GM18502 (cell line): ENCODE measurements at regions not wholly inside any gene's neighbourhood (a gene's known extent, or its start where the extent isn't known, plus 50 kb on each side); places are given as distances from the start of the nearest gene placed in this dataset.
"Not testable (repeated sequence)": the region's sequence is repeated elsewhere in the genome, so short reads cannot be mapped to it uniquely, and the experiment has no call there.

Experiments used
- ATAC-seq: cut with Tn5 transposase; IDR thresholded peaks from one replicate; pipeline ENCODE4 v1.9.1; 2021; ENCODE audit warnings: mild to moderate bottlenecking; ENCODE audit not compliant: unreplicated experiment, poor library complexity

DNA sequence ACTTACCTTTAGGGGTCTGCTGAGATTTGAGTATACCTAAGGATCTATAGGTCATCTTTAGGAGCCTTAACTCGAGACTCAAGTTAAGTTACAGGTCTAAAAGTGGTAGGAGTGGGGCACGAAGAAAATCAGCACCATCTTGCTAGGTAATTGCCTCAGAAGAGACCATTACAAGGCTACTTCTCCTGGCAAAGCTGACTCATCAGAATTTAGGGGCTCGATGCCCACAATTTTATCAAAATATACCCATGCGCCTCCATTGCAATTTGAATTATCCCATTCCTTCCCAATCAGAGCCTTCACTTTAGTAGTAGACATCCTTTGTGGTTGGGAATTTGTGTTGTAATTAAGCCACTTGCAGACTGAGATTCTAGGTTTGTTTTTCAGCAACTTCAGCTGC is 1994.3 kb downstream of the MRPL39 start:
- ATAC-seq = no peak

DNA sequence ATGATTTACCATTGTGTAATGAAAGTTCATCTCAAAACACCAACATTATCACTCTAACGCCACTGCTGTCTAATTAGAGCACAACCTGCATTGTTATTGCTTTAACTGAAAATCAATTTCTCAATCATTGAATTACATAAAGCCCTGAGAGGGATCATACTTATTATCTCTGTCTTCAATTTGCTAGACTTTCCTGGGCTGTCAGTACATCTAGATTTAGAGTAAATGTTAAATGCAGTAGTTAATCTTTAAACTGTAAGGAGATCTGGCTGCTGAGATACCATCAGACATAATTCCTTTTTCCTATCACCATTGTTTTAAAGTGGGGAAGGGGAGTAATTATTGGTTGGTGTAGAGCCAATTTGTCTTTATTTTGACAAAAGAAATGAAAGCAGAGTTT is 1995.1 kb downstream of the MRPL39 start:
- no peak for ATAC-seq

DNA sequence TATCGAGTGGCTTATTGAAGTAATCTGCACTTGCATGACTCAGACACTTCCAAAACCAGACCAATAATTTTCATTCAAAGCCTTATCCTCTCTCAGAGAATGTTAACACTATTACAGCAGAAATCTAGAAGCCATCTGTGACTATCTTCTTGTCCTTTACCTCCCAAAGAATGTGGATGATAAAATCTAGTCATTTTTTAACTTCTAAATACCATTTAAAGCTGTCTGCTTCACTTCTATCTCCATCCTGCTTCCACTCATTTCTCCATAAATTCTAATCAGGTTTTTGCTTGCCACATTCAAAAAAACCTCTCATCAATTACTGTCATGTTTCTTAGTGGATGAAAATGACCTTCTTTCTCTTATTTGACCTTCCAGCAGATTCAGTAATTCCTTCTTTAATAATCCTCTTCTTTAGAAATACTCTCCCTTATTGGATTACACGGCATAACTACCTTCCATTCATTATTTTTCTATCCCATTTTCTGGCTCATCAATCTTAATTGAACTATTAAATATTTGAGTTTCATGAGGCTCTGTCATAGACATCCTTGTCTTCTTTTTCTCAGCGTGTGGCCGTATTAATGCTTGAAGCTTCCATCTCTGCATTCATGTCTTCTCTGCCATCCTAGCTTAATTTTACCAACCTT is 1999.4 kb downstream of the MRPL39 start:
- no peak for ATAC-seq

- ATAC-seq = no peak
These were observed 2005.7 kb downstream of the MRPL39 start for GRCh38 chr21:23601549-23601948.

DNA sequence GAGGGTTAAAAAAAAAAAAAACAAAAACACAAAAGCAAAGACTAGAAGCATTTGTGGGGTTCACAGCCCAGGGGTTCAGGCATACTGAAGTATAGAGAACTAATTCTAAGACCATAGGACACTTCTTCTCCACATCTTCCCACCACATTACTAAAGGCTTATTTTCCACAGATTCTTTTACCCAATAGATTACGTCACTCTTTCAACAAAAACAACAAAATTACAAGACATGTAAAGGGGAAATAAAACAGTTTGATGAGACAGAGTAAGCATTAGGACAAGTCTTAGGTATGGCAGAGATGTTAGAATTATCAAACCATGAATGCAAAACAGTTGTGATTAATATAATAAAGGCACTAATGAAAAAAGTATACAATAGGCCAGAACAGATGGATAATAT is 2013.7 kb downstream of the MRPL39 start:
- ATAC-seq = no peak

- no peak for ATAC-seq
These were observed 2021.9 kb downstream of the MRPL39 start for GRCh38 chr21:23585419-23585818.

DNA sequence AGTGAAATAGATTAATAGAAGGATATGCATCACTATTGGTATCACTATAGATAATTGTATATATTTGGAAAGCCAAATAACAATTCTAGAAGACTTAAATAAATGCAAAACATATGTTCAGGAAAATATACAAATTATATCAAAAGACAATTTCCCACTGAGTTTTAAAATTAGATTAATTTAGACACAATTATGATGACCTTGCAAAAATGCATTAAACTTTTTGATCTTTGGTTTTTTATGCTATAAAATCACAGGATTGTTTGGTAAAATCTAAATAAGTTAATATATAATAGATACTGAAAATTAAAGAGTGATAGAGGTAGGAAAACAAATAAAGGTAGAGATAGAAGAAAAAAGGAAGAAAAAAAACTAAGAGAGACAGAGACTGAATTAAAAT is 2027.7 kb downstream of the MRPL39 start:
- ATAC-seq = no peak

GRCh38 chr21:23578027-23578426 is 2029.3 kb downstream of the MRPL39 start:
- no peak for ATAC-seq

GRCh38 chr21:23574932-23575331 is 2032.3 kb downstream of the MRPL39 start:
- no peak for ATAC-seq

- not testable (repeated sequence) for ATAC-seq
These were observed 2058.4 kb downstream of the MRPL39 start for GRCh38 chr21:23548924-23549323.

DNA sequence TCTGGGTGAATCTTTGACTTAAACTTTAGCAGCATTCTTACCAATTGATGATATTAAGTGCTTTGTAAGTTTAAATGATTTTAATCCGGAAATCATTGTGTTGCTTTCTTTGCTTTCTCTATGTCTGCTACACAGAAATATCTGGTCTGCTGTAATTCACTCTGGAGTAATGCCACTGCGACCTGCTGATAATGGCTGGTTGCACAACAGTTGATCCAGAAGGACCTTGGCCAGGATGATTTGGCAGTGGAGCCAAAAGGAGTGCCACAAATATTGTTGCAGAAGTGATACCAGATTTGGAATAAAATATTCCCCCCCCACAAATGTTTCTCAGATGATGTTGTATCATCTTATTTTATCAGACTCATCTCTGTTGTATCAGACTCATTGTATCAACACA is 2063.9 kb downstream of the MRPL39 start:
- no peak for ATAC-seq

GRCh38 chr21:23542097-23542496 is 2065.2 kb downstream of the MRPL39 start:
- ATAC-seq = no peak

DNA sequence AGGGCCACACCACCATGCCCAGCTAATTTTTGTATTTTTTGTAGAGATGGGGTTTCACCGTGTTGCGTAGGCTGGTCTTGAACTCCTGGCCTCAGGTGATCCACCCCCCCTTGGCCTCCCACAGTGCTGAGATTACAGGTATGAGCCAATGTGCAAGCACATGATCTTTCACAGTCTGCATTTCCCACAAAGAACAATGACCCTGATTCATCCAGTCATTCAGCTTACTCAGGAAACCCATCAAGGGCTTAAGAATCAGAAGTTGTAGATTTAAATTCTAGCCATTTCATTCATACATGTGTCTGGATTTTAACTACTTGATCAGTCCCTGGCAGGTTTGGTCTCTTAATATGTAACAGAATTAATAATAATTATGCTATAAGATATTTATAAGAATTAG is 2065.7 kb downstream of the MRPL39 start:
- no peak for ATAC-seq

GRCh38 chr21:23534850-23535249 is 2072.4 kb downstream of the MRPL39 start:
- ATAC-seq = no peak

DNA sequence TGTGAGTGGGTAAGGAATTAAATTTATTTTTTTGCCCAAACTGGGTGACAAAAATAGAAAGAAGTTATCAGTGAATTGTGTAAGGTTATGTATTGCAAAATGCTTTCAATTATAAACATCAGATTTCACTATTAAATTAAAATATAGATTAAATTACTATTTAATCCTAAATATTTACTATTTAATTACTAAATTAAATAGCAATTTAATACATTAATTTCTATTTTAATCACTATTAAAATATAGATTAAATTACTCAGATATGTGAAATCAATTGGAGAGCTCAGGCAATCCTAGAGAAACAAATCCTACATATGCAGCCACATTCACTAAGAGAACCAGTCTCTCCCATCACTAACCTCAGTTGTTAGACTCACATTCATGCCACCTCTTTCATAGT is 2075.8 kb downstream of the MRPL39 start:
- no peak for ATAC-seq

GRCh38 chr21:23524685-23525084 is 2082.6 kb downstream of the MRPL39 start:
- ATAC-seq = no peak

- ATAC-seq = no peak
These were observed 2084.5 kb downstream of the MRPL39 start for GRCh38 chr21:23522751-23523150.

DNA sequence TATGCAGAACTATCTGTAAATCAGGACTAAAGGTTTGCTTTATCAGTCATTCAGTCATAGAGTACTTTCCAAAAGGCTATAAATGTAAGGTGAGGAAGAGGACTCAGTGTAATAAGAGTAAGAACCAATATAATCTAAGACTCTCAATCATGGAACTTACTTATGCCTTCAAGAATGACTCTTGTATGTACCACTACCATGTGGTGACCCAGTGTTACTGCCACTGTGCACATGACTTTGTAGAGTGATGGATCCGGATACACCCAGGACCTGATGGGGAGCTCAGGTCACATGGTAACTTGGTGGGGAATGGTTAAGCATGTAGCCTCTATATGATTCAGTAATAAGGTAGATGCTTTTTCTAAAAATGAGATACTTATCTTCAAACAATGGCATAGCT is 2099.8 kb downstream of the MRPL39 start:
- no peak for ATAC-seq

DNA sequence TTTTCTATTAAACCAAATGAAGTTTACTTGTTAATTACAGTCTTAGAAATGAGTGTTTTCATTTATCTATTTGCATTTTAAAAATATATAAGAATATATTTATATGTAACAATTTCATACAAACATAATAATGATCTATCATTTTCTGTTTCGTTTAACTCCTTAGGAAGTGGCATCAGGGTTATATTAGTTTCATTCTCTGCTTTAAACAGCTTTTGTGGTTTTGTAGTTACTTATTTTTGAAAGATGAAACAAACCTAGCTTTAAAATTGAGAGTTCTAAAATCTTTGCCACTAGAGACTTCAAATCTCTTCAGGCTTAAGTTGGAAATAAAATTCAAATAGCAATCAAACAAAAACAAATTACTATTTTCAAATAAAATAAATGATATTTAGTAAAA is 2110.6 kb downstream of the MRPL39 start:
- ATAC-seq = peak; percentile 82

- ATAC-seq = no peak
These were observed 2119.0 kb downstream of the MRPL39 start for GRCh38 chr21:23488245-23488644.

DNA sequence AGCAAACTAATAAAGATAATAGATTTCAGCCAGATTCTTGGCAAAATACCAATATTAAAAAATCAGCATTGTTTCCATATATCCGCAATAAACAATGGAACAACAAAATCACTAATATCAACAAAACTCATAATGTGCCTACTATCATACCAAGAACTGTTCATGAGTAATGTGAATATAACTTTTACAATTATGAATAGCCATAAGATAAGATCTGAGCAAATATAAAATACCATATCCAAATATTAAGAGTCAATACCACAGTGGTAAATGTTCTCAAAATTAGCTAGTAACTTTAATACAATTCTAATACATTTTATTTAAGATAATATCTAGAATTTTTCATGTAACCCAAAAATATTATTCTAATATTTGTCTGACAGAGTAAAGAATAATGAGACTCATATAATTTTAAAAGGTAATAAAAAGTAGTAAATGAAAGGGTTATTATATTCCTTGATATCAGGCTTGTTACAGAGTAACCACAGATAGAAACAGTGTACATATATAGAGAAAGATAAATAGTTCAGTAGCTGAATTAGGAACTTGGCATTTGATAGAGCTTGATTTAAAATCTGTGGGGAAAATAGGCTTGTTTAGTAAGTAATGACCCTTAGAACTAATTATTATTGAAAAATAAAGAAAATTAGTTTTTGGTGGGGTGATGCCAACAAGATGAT is 2126.6 kb downstream of the MRPL39 start:
- no peak for ATAC-seq

DNA sequence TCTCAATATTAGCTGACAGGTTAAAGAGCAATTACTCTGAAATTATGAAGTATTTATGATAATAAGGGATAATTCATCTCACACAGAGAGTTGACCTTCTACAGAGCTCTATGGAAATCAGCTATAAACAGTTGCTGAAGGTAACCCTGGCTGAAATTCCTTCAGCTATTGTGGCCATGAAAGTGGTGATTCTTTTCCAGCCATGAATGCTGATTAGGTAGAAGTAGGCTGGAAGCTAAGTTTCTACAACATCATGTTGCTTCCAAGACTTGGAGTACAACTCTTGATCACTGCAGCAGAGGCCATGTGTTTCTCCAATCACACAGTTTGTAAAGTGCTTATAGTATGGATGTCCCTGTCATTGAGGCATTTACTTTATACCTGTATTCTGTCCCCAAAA is 2128.9 kb downstream of the MRPL39 start:
- ATAC-seq = no peak
